GM10266 (cell line): ENCODE measurements at regions not wholly inside any gene's neighbourhood (a gene's known extent, or its start where the extent isn't known, plus 50 kb on each side); places are given as distances from the start of the nearest gene placed in this dataset.

ENCODE experiments used
- DNase-seq: peaks from one replicate; pipeline ENCODE4 v3.0.0; 2012; ENCODE audit errors: extremely low spot score
- CTCF ChIP-seq: IDR thresholded peaks from 2 replicates; pipeline ENCODE4 v1.5.1; 2012; ENCODE audit warnings: mild to moderate bottlenecking, low read depth; ENCODE audit not compliant: control insufficient read depth, insufficient read depth; ENCODE audit errors: missing control alignments

- DNase-seq, result no peak
- no peak for TF ChIP-seq CTCF
Measured at GRCh38 chr13:31923134-31923763, 108.3 kb upstream of the FRY start.

- no peak for TF ChIP-seq CTCF
Measured at GRCh38 chr13:31925079-31925478, 106.5 kb upstream of the FRY start.

GRCh38 chr13:31927219-31927653 is 104.3 kb upstream of the FRY start:
- no peak for DNase-seq

More at GRCh38 chr13:31925079-31925478, 106.5 kb upstream of the FRY start:
- DNase-seq, result no peak

GRCh38 chr13:31929031-31929770 is 102.4 kb upstream of the FRY start:
- no peak for DNase-seq
- no peak for TF ChIP-seq CTCF

More at GRCh38 chr13:31927219-31927653, 104.3 kb upstream of the FRY start:
- no peak for TF ChIP-seq CTCF

GRCh38 chr13:31930490-31930889 is 101.1 kb upstream of the FRY start:
- TF ChIP-seq CTCF, result no peak

GRCh38 chr13:31930901-31931522 is 100.6 kb upstream of the FRY start:
- peak; percentile 42 for DNase-seq
- no peak for TF ChIP-seq CTCF

More at GRCh38 chr13:31930490-31930889, 101.1 kb upstream of the FRY start:
- DNase-seq, result no peak
